Activated CD4-positive, alpha-beta T cell treated with anti-CD3 and anti-CD28 coated beads, Interleukin-2, amount 50 U/mL, for 48 hours (primary cell): ENCODE measurements at regions not wholly inside any gene's neighbourhood (a gene's known extent, or its start where the extent isn't known, plus 50 kb on each side); places are given as distances from the start of the nearest gene placed in this dataset.
"Not testable (repeated sequence)": the region's sequence is repeated elsewhere in the genome, so short reads cannot be mapped to it uniquely, and the experiment has no call there.

Experiments used
- DNase-seq, 2 experiments: peaks; one replicate each; pipeline ENCODE4 v3.0.0-alpha.2; 2020

GRCh38 chr14:89484051-89484844 lies 67.2 kb upstream of the FOXN3 start:
- no peak for DNase-seq

- no peak for DNase-seq
These were observed 64.2 kb upstream of the FOXN3 start for GRCh38 chr14:89481196-89481595.

GRCh38 chr14:89480278-89480677 lies 63.2 kb upstream of the FOXN3 start:
- DNase-seq: no peak

- DNase-seq: no peak
These were observed 62.8 kb upstream of the FOXN3 start for GRCh38 chr14:89479802-89480201.

GRCh38 chr14:89477391-89477790 lies 60.4 kb upstream of the FOXN3 start:
- no peak for DNase-seq

- no peak for DNase-seq
These were observed 59.4 kb upstream of the FOXN3 start for GRCh38 chr14:89476354-89476896.

- DNase-seq: no peak
These were observed 57.4 kb upstream of the FOXN3 start for GRCh38 chr14:89474464-89474863.

- DNase-seq: no peak
These were observed 57.0 kb upstream of the FOXN3 start for GRCh38 chr14:89473989-89474388.

GRCh38 chr14:89473569-89473968 lies 56.5 kb upstream of the FOXN3 start:
- DNase-seq: no peak

- no peak for DNase-seq
These were observed 53.4 kb upstream of the FOXN3 start for GRCh38 chr14:89470401-89470800.

GRCh38 chr14:89469210-89470198 lies 52.5 kb upstream of the FOXN3 start:
- no peak for DNase-seq

GRCh38 chr14:89468566-89468965 lies 51.5 kb upstream of the FOXN3 start:
- no peak for DNase-seq

GRCh38 chr14:89468030-89468429 lies 51.0 kb upstream of the FOXN3 start:
- not testable (repeated sequence) for DNase-seq

- no peak for DNase-seq
These were observed 49.9 kb upstream of the FOXN3 start for GRCh38 chr14:89466944-89467343.
